HG03103 (cell line): ENCODE measurements at regions not wholly inside any gene's neighbourhood (a gene's known extent, or its start where the extent isn't known, plus 50 kb on each side); places are given as distances from the start of the nearest gene placed in this dataset.
"Not testable (repeated sequence)": the region's sequence is repeated elsewhere in the genome, so short reads cannot be mapped to it uniquely, and the experiment has no call there.

Experiments used
- ATAC-seq: cut with Tn5 transposase; IDR thresholded peaks from one replicate; pipeline ENCODE4 v1.9.1; 2021; ENCODE audit warnings: low read depth; ENCODE audit not compliant: unreplicated experiment

GRCh38 chr4:134650461-134650860 lies 448.9 kb upstream of the PABPC4L start:
- ATAC-seq = no peak

DNA sequence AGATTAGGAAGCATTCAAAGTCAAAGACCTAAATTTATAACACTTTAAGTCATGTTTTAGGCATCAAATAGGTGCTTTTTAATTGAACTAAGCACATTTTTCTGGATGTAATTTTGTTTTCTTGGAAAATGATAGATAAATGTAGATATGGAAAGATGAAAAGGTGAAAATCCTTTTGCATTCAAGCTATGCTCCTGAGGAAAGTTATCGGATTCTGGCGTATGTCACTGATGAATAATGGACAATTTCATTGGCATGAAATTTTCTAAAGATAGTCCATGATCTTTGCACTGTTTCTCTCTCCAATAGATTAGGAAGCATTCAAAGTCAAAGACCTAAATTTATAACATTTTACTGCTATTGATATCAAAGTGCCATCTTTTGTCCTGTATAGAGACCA lies 444.2 kb upstream of the PABPC4L start:
- ATAC-seq = no peak

DNA sequence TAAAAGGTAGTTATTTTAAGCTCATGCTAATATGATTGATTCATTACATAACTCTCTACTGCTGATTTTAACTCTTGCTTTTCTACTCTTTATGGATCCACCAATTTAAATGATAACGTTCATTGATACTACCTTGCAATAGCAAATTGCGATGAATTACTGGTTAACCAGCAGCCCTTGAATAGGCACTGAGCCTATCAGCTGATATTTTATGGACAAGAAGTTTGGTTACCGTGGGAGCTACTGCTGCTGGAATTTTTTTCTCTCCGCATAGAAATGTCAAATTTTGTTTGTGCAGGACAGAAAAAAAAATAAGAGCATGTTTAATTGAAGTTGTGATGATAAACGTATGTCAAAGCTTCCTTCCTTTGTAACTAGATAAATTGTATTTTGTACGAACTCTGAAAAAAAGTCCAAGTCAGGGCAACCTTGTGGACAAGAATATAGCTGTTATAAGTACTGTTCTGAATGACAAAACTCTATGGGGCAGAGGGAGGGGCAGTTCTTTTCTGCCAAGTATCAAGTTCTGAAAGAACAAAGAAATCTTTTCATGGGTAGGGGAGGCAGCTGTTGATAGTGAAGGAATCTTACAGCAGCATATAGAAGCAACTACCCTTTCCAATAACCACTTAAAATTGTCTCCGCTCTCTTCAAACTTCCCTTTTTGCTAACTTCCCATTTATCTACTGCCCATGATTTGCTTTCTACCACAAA lies 434.9 kb upstream of the PABPC4L start:
- ATAC-seq = no peak

DNA sequence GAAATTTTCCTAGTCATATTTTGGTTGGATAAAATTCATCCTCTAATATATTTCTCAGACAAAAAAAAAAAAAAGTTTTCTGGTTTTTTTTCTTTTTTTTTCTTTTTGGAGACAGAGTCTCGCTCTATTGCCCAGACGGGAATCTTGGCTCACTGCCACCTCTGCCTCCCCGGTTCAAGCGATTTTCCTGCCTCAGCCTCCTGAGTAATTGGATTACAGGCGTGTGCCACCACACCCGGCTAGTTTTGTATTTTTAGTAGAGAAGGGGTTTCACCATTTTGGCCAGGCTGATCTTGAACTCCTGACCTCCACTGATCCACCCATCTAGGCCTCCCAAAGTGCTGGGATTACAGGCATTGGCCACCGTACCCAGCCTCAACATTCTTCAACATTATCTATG lies 432.7 kb upstream of the PABPC4L start:
- ATAC-seq = no peak

DNA sequence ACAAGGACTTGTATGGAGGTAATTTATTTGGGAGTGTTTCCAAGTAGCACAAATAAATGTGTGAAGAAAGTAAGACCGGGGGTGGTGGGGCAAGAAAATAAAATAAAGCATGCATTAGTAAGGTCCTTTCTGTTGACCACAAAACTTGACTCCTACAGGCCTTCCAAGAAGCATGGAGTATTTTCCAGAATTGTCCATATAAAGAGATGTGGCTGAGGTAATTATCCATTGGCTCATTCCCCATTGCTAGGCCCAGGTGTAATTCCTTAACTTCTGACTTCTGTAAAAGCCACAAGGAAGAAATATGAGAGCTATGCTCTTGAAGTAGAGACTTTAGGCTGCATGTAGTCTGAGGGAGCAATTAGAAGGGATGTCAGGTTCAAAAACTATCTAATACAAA lies 430.5 kb upstream of the PABPC4L start:
- no peak for ATAC-seq

GRCh38 chr4:134628066-134628465 lies 426.5 kb upstream of the PABPC4L start:
- ATAC-seq = no peak

GRCh38 chr4:134627366-134627765 lies 425.8 kb upstream of the PABPC4L start:
- no peak for ATAC-seq

- no peak for ATAC-seq
Measured at GRCh38 chr4:134624365-134624764, 422.8 kb upstream of the PABPC4L start.

- not testable (repeated sequence) for ATAC-seq
Measured at GRCh38 chr4:134622626-134623575, 421.3 kb upstream of the PABPC4L start.

DNA sequence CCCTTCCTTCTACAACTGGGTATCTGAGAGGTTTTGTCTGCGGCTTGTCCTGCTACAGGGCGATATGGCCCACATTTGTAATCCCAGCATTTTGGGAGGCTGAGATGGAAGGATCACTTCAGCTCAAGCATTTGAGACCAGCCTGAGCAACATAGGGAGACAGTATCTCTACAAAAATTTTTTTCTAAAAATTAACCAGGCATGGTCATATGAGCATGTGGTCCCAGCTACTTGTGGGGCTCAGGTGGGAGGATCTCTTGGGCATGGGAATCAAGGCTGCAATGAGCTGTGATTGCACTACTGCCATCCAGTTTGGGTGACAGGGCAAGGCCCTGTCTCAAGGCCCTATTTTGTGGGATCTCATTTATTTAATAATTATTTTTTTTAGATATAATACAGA lies 420.6 kb upstream of the PABPC4L start:
- no peak for ATAC-seq

DNA sequence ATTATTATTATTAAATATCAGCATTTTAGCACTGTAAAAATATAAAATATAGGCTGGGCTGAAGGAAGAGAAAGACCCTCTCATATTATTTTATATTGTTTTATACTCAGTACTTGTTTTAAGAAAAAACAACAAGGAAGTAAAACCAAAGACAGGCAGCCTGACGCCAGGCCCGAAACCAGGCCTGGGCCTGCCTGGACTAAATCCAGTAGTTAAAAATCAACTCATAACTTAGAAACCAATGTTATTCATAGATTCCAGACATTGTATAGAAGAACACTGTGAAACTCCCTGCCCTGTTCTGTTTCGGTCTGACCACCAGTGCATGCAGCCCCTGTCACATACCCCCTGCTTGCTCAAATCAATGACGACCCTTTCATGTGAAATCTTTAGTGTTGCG lies 420.1 kb upstream of the PABPC4L start:
- not testable (repeated sequence) for ATAC-seq

DNA sequence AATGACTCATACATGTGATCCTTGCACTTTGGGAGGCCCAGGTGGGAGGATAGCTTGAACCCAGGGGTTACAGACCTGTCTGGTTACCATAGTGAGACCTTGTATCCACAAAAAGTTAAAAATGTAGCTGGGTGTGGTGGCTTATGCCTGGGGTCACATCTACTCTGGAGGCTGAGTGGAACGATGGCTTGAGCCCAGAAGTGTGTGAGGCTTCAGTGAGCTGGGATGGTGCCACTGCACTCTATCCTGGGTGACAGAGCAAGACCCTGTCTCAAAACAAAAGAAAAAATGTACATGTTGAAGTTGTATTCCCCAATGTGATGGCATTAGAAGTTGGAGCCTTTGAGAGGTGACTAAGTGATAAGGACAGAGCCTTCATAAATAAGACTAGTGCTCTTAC lies 409.4 kb upstream of the PABPC4L start:
- ATAC-seq = no peak

- no peak for ATAC-seq
Measured at GRCh38 chr4:134610172-134610571, 408.6 kb upstream of the PABPC4L start.

- no peak for ATAC-seq
Measured at GRCh38 chr4:134601706-134602105, 400.1 kb upstream of the PABPC4L start.

DNA sequence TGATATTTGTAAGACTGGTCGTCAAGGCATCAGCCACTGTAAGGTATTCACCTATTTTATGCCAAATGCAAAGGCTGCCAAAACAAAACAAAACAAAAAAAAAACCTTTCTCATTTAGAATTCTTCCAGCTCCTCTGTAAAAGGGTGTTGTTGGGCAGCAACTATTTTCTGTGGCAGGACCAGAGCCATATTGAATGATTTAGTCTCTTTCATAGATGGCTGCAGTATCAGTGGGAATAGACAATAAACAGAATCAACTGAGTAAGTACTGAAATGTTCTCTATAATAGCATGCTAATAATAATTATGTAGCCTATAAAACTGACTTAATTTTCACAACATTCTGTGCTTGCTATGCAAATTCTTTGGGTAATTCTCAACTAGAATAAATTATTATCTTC lies 389.7 kb upstream of the PABPC4L start:
- no peak for ATAC-seq

DNA sequence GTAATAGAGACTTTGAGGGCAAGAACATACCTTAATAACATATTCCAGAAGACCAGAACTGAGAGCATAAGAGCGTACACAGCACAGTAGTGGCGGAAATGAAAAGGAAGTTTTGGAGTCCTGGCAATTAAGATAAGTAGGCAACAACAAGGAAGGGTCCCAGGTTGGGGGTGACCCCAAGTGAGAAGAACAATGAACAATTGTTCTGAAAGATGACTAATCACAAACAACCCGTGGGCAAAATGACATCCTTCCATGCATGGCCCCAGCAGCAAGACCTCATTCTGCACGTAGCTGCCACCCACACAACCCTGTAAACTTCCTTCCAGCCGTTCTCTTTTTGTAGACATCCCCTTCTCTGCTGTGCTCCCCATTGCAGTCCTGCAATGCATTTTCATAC lies 384.4 kb upstream of the PABPC4L start:
- ATAC-seq = no peak

GRCh38 chr4:134567461-134567860 lies 365.9 kb upstream of the PABPC4L start:
- no peak for ATAC-seq

GRCh38 chr4:134560728-134561127 lies 359.1 kb upstream of the PABPC4L start:
- no peak for ATAC-seq

- ATAC-seq = no peak
Measured at GRCh38 chr4:134552063-134552462, 350.5 kb upstream of the PABPC4L start.

GRCh38 chr4:134551348-134551747 lies 349.8 kb upstream of the PABPC4L start:
- ATAC-seq = no peak

GRCh38 chr4:134548052-134548628 lies 346.6 kb upstream of the PABPC4L start:
- ATAC-seq = no peak
